OCI-LY1 (cell line): ENCODE measurements at regions not wholly inside any gene's neighbourhood (a gene's known extent, or its start where the extent isn't known, plus 50 kb on each side); places are given as distances from the start of the nearest gene placed in this dataset.

Experiments used
- EZH2 ChIP-seq: fragments of 200-600 bp; sonication (generic), shearing (Covaris generic); IDR thresholded peaks from 2 replicates; pipeline ENCODE4 v1.8.0; 2017; ENCODE audit warnings: borderline replicate concordance, mixed run types, mild to moderate bottlenecking, antibody characterized with exemption, low read length, moderate library complexity, mixed read lengths
- TF ChIP-seq, protein P1 (sequence below): fragments of 200-600 bp; sonication (generic), shearing (Covaris generic); IDR thresholded peaks from 2 replicates; pipeline ENCODE4 v1.5.1; 2017; ENCODE audit warnings: mild to moderate bottlenecking, antibody characterized with exemption, low read length, moderate library complexity, mixed read lengths

DNA sequence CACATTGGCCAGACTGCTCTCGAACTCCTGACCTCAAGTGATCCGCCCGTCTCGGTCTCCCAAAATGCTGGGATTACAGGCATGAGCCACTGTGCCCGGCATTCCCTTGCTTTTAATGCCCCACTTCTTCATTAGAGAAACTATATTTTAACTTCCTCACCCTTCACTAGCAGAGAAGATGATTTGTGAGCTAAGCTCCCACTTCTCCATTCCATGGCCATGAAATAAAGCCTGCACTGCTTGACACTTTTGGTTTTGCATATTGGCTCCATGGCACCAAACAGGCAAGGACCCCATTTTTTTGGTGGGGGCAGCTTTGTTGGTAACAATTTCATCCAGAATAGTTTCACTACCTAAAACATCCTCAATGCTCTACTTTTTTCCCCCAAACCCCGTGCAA is 145.3 kb downstream of the TFAP2B start:
- TF ChIP-seq, protein P1, sequence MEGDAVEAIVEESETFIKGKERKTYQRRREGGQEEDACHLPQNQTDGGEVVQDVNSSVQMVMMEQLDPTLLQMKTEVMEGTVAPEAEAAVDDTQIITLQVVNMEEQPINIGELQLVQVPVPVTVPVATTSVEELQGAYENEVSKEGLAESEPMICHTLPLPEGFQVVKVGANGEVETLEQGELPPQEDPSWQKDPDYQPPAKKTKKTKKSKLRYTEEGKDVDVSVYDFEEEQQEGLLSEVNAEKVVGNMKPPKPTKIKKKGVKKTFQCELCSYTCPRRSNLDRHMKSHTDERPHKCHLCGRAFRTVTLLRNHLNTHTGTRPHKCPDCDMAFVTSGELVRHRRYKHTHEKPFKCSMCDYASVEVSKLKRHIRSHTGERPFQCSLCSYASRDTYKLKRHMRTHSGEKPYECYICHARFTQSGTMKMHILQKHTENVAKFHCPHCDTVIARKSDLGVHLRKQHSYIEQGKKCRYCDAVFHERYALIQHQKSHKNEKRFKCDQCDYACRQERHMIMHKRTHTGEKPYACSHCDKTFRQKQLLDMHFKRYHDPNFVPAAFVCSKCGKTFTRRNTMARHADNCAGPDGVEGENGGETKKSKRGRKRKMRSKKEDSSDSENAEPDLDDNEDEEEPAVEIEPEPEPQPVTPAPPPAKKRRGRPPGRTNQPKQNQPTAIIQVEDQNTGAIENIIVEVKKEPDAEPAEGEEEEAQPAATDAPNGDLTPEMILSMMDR = no peak
- no peak for TF ChIP-seq EZH2
